ENCODE measurements at regions not wholly inside any gene's neighbourhood (a gene's known extent, or its start where the extent isn't known, plus 50 kb on each side); places are given as distances from the start of the nearest gene placed in this dataset.
A peak's percentile ranks its signal among the peaks of the same experiment; 100 is the strongest.

GRCh38 chr2:219726916-219727315, 99.5 kb downstream of the SLC4A3 start:
- TF ChIP-seq NFATC4 (CRISPR knock-in tag; IDR thresholded peaks at IDR 0.05) (no peak), ESRRA (CRISPR knock-in tag; IDR thresholded peaks at IDR 0.05; ENCODE audit: borderline replicate concordance) (no peak), E2F5 (CRISPR knock-in tag; IDR thresholded peaks at IDR 0.05) (no peak), JAZF1 (CRISPR knock-in tag; IDR thresholded peaks at IDR 0.05) (no peak), ZSCAN18 (CRISPR knock-in tag; IDR thresholded peaks at IDR 0.05) (no peak), ZNF512 (CRISPR knock-in tag; IDR thresholded peaks at IDR 0.05; ENCODE audit: borderline replicate concordance) (no peak), ZNF317 (CRISPR knock-in tag; IDR thresholded peaks at IDR 0.05; ENCODE audit: borderline replicate concordance, low read depth) (no peak), SMAD3 (CRISPR knock-in tag; IDR thresholded peaks at IDR 0.05; ENCODE audit: borderline replicate concordance) (no peak), FOXP4 (CRISPR knock-in tag; IDR thresholded peaks at IDR 0.05) (no peak), ZNF263 (CRISPR knock-in tag; IDR thresholded peaks at IDR 0.05; ENCODE audit: low read depth) (no peak), ZNF138 (CRISPR knock-in tag; conservative IDR thresholded peaks at IDR 0.05) (no peak), SP1 (CRISPR knock-in tag; conservative IDR thresholded peaks at IDR 0.05) (no peak), RELA (CRISPR knock-in tag; IDR thresholded peaks at IDR 0.05; ENCODE audit: borderline replicate concordance) (no peak), ZBTB43 (CRISPR knock-in tag; IDR thresholded peaks at IDR 0.05) (no peak), FOXK1 (CRISPR knock-in tag; IDR thresholded peaks at IDR 0.05) (no peak), ZNF425 (CRISPR knock-in tag; conservative IDR thresholded peaks at IDR 0.05) (no peak), KAT7 (CRISPR knock-in tag; IDR thresholded peaks at IDR 0.05; ENCODE audit: borderline replicate concordance) (no peak), E2F4 (CRISPR knock-in tag; IDR thresholded peaks at IDR 0.05; ENCODE audit: borderline replicate concordance, low read depth) (no peak), ZNF281 (CRISPR knock-in tag; IDR thresholded peaks at IDR 0.05) (no peak), ZMAT4 (CRISPR knock-in tag; IDR thresholded peaks at IDR 0.05) (no peak)
- 0 out of 2 replicates have a peak, but pooled peaks cover 4% of the 10 kb centered on the region for H3K9me3 Mint-ChIP-seq
- DNase-seq (ENCODE audit: low spot score) (no peak), ATAC-seq (peak; percentile 86)
- H3K4me1 Mint-ChIP-seq = peaks cover 19% of the 10 kb centered on the region
- H3K4me3 Mint-ChIP-seq = no peak overlapping the region
- ChIA-PET POLR2A (no interaction called here), CTCF (interaction anchor here (0.6 to 3.2 kb wide), 13 partner anchors 9 to 185 kb away, joined by 3 to 18 read pairs (median 3); no protein-coding TSS in a partner anchor)
- H3K36me3 Mint-ChIP-seq = no peaks in the 10 kb centered on the region
- no peaks in the 10 kb centered on the region for H3K27me3 Mint-ChIP-seq (ENCODE audit: low read depth)
- no peak overlapping the region for H3K27ac Mint-ChIP-seq

All from WTC11 (cell line).